ENCODE measurements at regions not wholly inside any gene's neighbourhood (a gene's known extent, or its start where the extent isn't known, plus 50 kb on each side); places are given as distances from the start of the nearest gene placed in this dataset.

GRCh38 chr22:48654492-48654891 is 1173.2 kb downstream of the BRD1 start:
- ATAC-seq (no peak), DNase-seq (no peak)
- no peak overlapping the region for H3K4me3 Mint-ChIP-seq
- H3K4me1 Mint-ChIP-seq, result no peaks in the 10 kb centered on the region
- H3K27me3 Mint-ChIP-seq, result no peaks in the 10 kb centered on the region
- no peak overlapping the region for H3K27ac Mint-ChIP-seq
- H3K9me3 Mint-ChIP-seq, result no peaks in the 10 kb centered on the region

GRCh38 chr22:48653929-48654328 is 1173.7 kb downstream of the BRD1 start:
- no peak for DNase-seq
- Mint-ChIP-seq H3K4me1 (no peaks in the 10 kb centered on the region), H3K9me3 (no peaks in the 10 kb centered on the region), H3K27ac (no peak overlapping the region), H3K4me3 (no peak overlapping the region), H3K27me3 (no peaks in the 10 kb centered on the region)
- no peak for ATAC-seq

- H3K27ac Mint-ChIP-seq, result no peak overlapping the region
- H3K4me1 Mint-ChIP-seq, result no peaks in the 10 kb centered on the region
- no peak for ATAC-seq
- no peak overlapping the region for H3K4me3 Mint-ChIP-seq
- DNase-seq, result no peak
- no peaks in the 10 kb centered on the region for H3K9me3 Mint-ChIP-seq
- no peaks in the 10 kb centered on the region for H3K27me3 Mint-ChIP-seq
Measured at GRCh38 chr22:48653306-48653705, 1174.4 kb downstream of the BRD1 start.

DNA sequence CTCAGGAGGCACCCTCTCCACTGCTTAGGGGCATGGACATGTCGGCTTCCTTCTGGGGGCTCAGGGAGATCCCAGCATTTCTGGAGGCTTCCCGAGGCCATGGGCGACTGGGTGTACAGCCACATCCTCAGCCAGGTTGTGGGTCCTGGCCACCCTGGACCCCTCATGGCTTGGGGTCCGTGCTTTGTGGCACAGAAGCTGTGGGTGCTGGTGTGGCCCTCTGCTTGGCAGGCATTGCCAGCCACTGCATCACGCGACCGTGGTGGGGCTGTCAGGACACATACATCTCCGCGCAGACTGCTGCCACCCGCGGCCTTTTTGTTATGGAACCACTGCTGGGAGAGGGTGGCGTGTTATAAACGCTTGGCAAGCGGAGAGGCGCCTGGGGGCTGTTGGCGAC is 1174.9 kb downstream of the BRD1 start:
- Mint-ChIP-seq H3K27ac (no peak overlapping the region), H3K4me1 (no peaks in the 10 kb centered on the region), H3K9me3 (no peaks in the 10 kb centered on the region), H3K27me3 (no peaks in the 10 kb centered on the region), H3K4me3 (no peak overlapping the region)
- DNase-seq (no peak), ATAC-seq (no peak)

GRCh38 chr22:48651981-48652538 is 1175.6 kb downstream of the BRD1 start:
- H3K4me3 Mint-ChIP-seq, result no peak overlapping the region
- no peak for DNase-seq
- H3K27me3 Mint-ChIP-seq, result no peaks in the 10 kb centered on the region
- H3K4me1 Mint-ChIP-seq, result no peaks in the 10 kb centered on the region
- H3K9me3 Mint-ChIP-seq, result no peaks in the 10 kb centered on the region
- ATAC-seq, result no peak
- H3K27ac Mint-ChIP-seq, result no peak overlapping the region

GRCh38 chr22:48651036-48651890 is 1176.4 kb downstream of the BRD1 start:
- no peaks in the 10 kb centered on the region for H3K4me1 Mint-ChIP-seq
- H3K4me3 Mint-ChIP-seq, result no peak overlapping the region
- H3K27ac Mint-ChIP-seq, result peak overlapping the region in 1 of 2 donors; percentile 81
- DNase-seq, result no peak
- ATAC-seq, result no peak
- no peaks in the 10 kb centered on the region for H3K9me3 Mint-ChIP-seq
- no peaks in the 10 kb centered on the region for H3K27me3 Mint-ChIP-seq

- no peak for DNase-seq
- H3K4me1 Mint-ChIP-seq, result no peaks in the 10 kb centered on the region
- H3K27ac Mint-ChIP-seq, result no peak overlapping the region
- no peaks in the 10 kb centered on the region for H3K27me3 Mint-ChIP-seq
- no peaks in the 10 kb centered on the region for H3K9me3 Mint-ChIP-seq
- ATAC-seq, result no peak
- H3K4me3 Mint-ChIP-seq, result no peak overlapping the region
Measured at GRCh38 chr22:48650323-48651035, 1177.2 kb downstream of the BRD1 start.

DNA sequence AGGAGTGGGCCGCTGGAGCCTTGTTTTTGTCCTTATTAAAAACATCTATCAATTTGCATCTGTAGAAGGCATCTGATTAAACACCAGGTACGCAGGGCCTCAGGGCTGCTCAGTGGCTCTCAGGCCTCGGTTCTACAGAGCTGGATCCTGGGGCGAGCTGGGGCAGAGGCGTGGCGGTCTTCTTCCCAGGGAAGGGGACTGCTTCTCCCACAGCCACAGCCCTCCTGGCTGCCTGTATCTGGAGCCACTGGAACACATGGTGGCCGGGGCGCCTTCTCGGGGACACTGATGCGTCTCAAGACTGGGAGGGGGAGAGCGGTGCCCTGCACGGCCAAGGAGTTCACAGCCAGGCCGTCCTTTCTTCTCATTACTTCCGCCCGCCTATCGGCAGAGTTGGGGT is 1178.2 kb downstream of the BRD1 start:
- Mint-ChIP-seq H3K4me1 (peaks cover under 1% of the 10 kb centered on the region), H3K27ac (no peak overlapping the region), H3K9me3 (no peaks in the 10 kb centered on the region), H3K27me3 (peaks cover 7% of the 10 kb centered on the region), H3K4me3 (no peak overlapping the region)
- DNase-seq, result no peak
- ATAC-seq, result no peak

DNA sequence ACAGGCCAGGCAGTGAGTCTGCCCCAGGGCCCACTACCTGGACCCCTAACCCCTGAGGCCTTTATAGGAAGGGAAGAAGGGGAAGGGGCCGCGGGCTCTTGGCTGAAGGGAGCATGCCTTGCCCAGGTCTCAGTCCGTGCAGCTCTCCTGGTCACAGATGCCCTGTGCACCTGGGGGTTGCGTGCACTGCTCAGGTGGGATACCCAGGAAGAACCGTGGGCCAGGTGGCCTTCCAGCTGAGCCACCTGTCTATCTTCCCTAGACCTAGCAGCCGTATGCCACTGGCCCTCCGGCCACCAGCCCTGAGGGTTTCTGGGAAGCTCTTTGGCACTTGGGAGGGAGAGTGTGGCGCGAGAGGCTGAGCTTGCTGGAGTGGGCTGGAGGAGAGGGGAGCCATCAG is 1178.6 kb downstream of the BRD1 start:
- no peaks in the 10 kb centered on the region for H3K9me3 Mint-ChIP-seq
- no peak for DNase-seq
- peaks cover 12% of the 10 kb centered on the region for H3K27me3 Mint-ChIP-seq
- no peak overlapping the region for H3K27ac Mint-ChIP-seq
- peaks cover 5% of the 10 kb centered on the region for H3K4me1 Mint-ChIP-seq
- H3K4me3 Mint-ChIP-seq, result no peak overlapping the region
- no peak for ATAC-seq

DNA sequence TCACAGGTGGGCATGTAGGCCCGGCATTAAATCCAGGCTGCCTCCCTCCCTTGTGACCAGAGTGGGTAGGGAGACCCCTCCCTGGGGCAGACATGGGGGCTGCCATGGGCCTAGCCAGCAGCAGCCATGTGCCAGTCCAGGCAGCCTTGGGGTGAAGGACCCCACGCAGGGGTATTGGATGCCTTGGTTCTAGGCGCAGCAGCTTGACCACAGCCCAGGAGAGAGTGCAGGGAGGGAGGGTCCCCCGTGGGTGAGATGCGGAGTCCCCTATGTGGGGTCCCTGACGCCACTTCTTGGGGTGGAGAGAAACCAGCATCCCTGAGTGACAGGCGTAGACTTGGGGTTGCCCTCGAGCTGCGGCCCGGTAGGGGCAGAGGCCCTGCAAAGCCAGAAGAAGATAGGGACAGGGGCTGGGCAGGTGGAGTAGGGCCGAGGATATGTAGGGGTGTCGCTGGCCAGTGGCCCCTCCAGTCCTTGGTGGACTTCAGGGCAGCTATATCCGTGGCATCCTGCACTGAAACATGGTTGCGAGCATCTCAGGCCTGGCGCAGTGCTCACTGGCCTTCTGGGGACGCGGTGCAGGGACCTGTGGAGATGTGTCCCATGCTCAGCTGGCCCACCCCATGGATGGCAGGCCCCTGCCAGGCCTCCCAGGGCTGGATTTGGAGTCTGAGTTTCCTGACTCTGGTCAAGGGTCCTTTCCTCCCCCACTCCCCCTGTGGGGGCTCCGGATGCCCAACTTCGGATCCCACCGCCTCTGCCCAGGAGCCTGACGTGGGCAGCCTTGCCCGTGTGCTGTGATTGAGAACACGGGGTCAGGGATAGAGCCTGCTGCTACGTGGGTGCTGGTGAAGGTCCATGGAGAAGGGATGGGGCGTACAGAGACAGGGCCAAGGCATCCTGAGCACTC is 1179.8 kb downstream of the BRD1 start:
- peaks cover 13% of the 10 kb centered on the region for H3K27me3 Mint-ChIP-seq
- ATAC-seq (no peak), DNase-seq (no peak)
- peaks cover 13% of the 10 kb centered on the region for H3K4me1 Mint-ChIP-seq
- no peak overlapping the region for H3K4me3 Mint-ChIP-seq
- H3K27ac Mint-ChIP-seq, result no peak overlapping the region
- H3K9me3 Mint-ChIP-seq, result no peaks in the 10 kb centered on the region

DNA sequence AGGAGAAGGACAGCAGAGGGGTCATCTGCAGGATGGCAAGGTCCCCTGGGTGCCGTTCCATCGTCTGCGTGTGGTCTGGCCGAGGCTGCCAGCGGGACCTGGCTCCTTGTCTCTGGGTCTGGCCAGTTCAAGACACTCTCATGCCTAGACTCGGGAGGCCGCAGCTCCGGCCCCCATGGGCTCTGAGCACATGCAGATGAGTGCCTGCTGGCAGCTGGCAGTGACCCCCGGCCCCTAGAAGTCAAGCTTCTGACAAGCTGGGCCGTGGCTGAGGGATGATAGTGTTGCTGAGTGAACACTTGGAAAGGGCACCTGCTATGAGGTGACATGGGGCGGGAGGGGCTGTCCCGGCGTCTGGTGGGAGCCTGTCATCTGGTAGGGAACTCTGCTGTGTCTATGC is 1180.6 kb downstream of the BRD1 start:
- Mint-ChIP-seq H3K4me3 (no peak overlapping the region), H3K4me1 (peaks cover 13% of the 10 kb centered on the region), H3K9me3 (no peaks in the 10 kb centered on the region), H3K27me3 (peaks cover 13% of the 10 kb centered on the region), H3K27ac (no peak overlapping the region)
- ATAC-seq (no peak), DNase-seq (no peak)

DNA sequence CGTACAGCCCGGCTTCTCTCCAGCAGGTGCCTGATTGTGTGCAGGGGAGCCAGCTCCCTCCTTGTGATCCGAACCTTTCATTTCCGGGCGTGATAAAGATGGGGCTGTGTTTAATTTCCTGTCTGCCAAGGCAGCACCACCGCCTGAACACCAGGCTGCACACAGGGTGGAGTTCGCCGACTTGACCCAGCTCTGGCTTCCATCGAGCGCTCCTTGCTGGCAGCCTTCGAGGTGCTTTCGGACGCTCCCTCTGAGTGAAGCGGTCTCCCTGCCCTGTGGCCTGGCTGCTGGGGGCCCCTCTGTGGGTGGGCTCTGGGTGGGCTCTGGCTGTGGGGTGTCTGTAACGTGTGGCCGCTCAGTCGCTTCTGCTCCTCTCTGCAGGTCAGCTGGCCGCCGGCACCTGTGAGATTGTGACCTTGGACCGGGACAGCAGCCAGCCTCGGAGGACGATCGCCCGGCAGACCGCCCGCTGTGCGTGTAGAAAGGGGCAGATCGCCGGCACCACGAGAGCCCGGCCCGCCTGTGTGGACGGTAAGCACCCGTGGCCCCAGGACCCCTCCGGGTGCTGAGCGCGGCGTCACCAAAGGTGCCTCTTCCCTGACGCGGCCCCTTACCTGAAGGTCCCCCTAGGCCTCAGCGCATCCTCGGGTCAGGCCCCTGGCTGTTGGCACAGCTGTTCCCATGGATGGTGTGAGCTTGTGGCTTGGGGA is 1181.3 kb downstream of the BRD1 start:
- Mint-ChIP-seq H3K27me3 (peaks cover 13% of the 10 kb centered on the region), H3K9me3 (no peaks in the 10 kb centered on the region), H3K4me3 (no peak overlapping the region), H3K27ac (no peak overlapping the region), H3K4me1 (peaks cover 13% of the 10 kb centered on the region)
- no peak for DNase-seq
- no peak for ATAC-seq

GRCh38 chr22:48645766-48646165 is 1181.9 kb downstream of the BRD1 start:
- Mint-ChIP-seq H3K27ac (no peak overlapping the region), H3K27me3 (peaks cover 13% of the 10 kb centered on the region), H3K9me3 (no peaks in the 10 kb centered on the region), H3K4me1 (peaks cover 13% of the 10 kb centered on the region), H3K4me3 (no peak overlapping the region)
- DNase-seq (no peak), ATAC-seq (no peak)

DNA sequence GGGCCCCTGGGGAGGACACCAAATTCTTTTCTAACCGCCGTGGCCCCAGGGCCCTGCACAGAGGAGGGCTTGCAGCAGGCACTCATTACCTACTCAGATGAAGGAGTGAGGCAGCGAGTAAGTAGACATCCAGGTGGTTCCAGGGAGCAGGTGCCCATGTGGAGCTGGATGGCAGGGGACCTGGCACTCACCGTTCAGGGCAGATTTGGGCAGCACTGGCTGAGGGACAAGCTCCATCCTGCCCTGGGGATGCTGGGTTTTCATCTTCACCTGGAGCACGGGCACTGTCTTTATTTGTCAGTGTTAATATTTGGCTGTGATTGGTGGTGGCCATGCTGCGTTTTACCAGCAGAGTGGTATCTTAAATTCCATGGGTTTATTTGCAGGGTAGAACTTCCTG is 1182.7 kb downstream of the BRD1 start:
- H3K27ac Mint-ChIP-seq, result peak overlapping the region in 1 of 2 donors; percentile 19
- H3K4me3 Mint-ChIP-seq, result no peak overlapping the region
- peaks cover 13% of the 10 kb centered on the region for H3K27me3 Mint-ChIP-seq
- no peaks in the 10 kb centered on the region for H3K9me3 Mint-ChIP-seq
- no peak for DNase-seq
- ATAC-seq, result no peak
- H3K4me1 Mint-ChIP-seq, result peaks cover 13% of the 10 kb centered on the region

DNA sequence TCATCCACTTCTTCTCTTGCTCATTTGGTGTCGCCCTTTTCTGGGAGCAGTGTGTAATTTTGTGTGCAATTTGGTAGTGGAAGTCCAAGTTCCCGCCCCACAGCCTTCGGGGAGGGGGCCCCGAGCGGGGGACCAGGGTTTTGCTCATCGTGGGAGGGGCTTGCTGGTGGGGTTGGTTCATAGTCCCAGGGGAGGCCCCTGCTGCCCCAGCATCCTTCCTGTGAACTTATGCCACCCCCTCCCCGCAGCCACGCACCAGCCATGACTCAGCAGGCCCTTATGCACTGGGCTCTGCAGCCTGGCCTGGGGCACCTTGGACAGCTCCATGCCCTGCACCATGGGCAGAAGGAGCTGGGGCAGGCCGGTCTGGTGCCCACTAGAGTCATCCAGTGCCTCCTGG is 1183.6 kb downstream of the BRD1 start:
- peaks cover 13% of the 10 kb centered on the region for H3K27me3 Mint-ChIP-seq
- ATAC-seq, result peak; percentile 52

More for the DNA sequence above, 1183.6 kb downstream of the BRD1 start:
- peak in 1 of 2 donors; percentile 19 for DNase-seq
- no peak overlapping the region for H3K27ac Mint-ChIP-seq
- H3K4me1 Mint-ChIP-seq, result peaks cover 13% of the 10 kb centered on the region
- H3K9me3 Mint-ChIP-seq, result no peaks in the 10 kb centered on the region
- no peak overlapping the region for H3K4me3 Mint-ChIP-seq

Data from stimulated activated naive CD8-positive, alpha-beta T cell treated with anti-CD3 and anti-CD28 coated beads, Interleukin-15, amount 100 ng/mL, for 72 hours (primary cell).